IPS-NIHi11 (cell line): ENCODE measurements at regions not wholly inside any gene's neighbourhood (a gene's known extent, or its start where the extent isn't known, plus 50 kb on each side); places are given as distances from the start of the nearest gene placed in this dataset.

Experiments used
- DNase-seq: peaks from one replicate; pipeline ENCODE4 v3.0.0; 2012; ENCODE audit warnings: mixed read lengths, low spot score

- no peak for DNase-seq
Observed at GRCh38 chrX:6313356-6313755, 84.7 kb upstream of the NLGN4X start.

- no peak for DNase-seq
Observed at GRCh38 chrX:6311540-6311939, 82.9 kb upstream of the NLGN4X start.

GRCh38 chrX:6307156-6307555, 78.5 kb upstream of the NLGN4X start:
- no peak for DNase-seq

GRCh38 chrX:6299724-6300123, 71.1 kb upstream of the NLGN4X start:
- DNase-seq: no peak

- no peak for DNase-seq
Observed at GRCh38 chrX:6293716-6294115, 65.0 kb upstream of the NLGN4X start.

- peak; percentile 7 for DNase-seq
Observed at GRCh38 chrX:6292599-6292998, 63.9 kb upstream of the NLGN4X start.

- DNase-seq: no peak
Observed at GRCh38 chrX:6291444-6291843, 62.8 kb upstream of the NLGN4X start.

- no peak for DNase-seq
Observed at GRCh38 chrX:6283826-6284225, 55.2 kb upstream of the NLGN4X start.

GRCh38 chrX:6279277-6279909, 50.7 kb upstream of the NLGN4X start:
- DNase-seq: peak; percentile 6
